H1 (cell line): ENCODE measurements at regions not wholly inside any gene's neighbourhood (a gene's known extent, or its start where the extent isn't known, plus 50 kb on each side); places are given as distances from the start of the nearest gene placed in this dataset.

Experiments
- CTCF ChIA-PET: fragments of 300-600 bp; sonication (Branson Sonifier 250); formaldehyde crosslinking; loops from one replicate; lab custom pipeline; 2021; ENCODE audit not compliant: partially characterized antibody; lab: Charles Lee
- POLR2A ChIA-PET: fragments of 300-600 bp; sonication (Branson Sonifier 250); formaldehyde crosslinking; loops from one replicate; lab custom pipeline; 2021; ENCODE audit warnings: inconsistent platforms; ENCODE audit not compliant: partially characterized antibody; lab: Charles Lee
- DNase-seq, 2 experiments: peaks; one replicate each; pipeline versions ENCODE4 v3.0.0 to v3.0.0-alpha.2; 2010 to 2022; ENCODE audit warnings: low spot score in 2 of 2, low read depth in 1 of 2, mixed read lengths in 1 of 2
- FAIRE-seq: peaks from 2 replicates; lab custom pipeline; 2011; peaks lifted over from hg19 to GRCh38; lab: Jason Lieb, UNC
- H2AFZ ChIP-seq: 2 replicates; pipeline ENCODE4 v1.8.1; 2012; ENCODE audit warnings: low read length, inconsistent platforms
- H2AK5ac ChIP-seq: 2 replicates; pipeline ENCODE4 v1.6.1; 2013; ENCODE audit warnings: low read depth, low read length
- H2BK120ac ChIP-seq: replicated peaks from 2 replicates; pipeline ENCODE3; 2013; ENCODE audit warnings: low read depth, low read length, inconsistent platforms
- H2BK12ac ChIP-seq: 2 replicates; pipeline ENCODE4 v1.6.1; 2013; ENCODE audit warnings: low read depth, low read length
- H2BK15ac ChIP-seq: 2 replicates; pipeline ENCODE4 v1.6.1; 2013; ENCODE audit warnings: low read length
- H2BK20ac ChIP-seq: 2 replicates; pipeline ENCODE4 v1.6.1; 2013; ENCODE audit warnings: low read length
- H2BK5ac ChIP-seq: 2 replicates; pipeline ENCODE4 v1.6.1; 2013; ENCODE audit warnings: low read depth, low read length
- H3K14ac ChIP-seq: 2 replicates; pipeline ENCODE4 v1.6.1; 2013; ENCODE audit warnings: inconsistent platforms; ENCODE audit not compliant: insufficient read length
- H3K18ac ChIP-seq: 2 replicates; pipeline ENCODE4 v1.6.1; 2013; ENCODE audit warnings: low read length; ENCODE audit errors: extremely low read depth
- H3K23ac ChIP-seq: 2 replicates; pipeline ENCODE4 v1.6.1; 2013; ENCODE audit warnings: inconsistent platforms; ENCODE audit not compliant: insufficient read length
- H3K23me2 ChIP-seq: 2 replicates; pipeline ENCODE4 v1.6.1; 2013; ENCODE audit warnings: low read depth, low read length
- H3K27ac ChIP-seq: 2 replicates; pipeline ENCODE4 v1.6.1; 2011; ENCODE audit warnings: low read depth, low read length, inconsistent platforms
- H3K27me3 ChIP-seq, 4 experiments: replicated peaks in 1 of 4; 1 replicate in 1 of 4; 2 replicates in 3 of 4; pipeline versions ENCODE4 v1.6.1 to v1.8.1; 2011 to 2013; ENCODE audit warnings: low read length in 3 of 4, mild to moderate bottlenecking in 3 of 4, inconsistent platforms in 2 of 4, mixed read lengths in 2 of 4, moderate library complexity in 1 of 4; ENCODE audit not compliant: control insufficient read depth in 3 of 4, insufficient read depth in 3 of 4; ENCODE audit errors: extremely low read depth in 1 of 4
- H3K36me3 ChIP-seq, 4 experiments: 2 replicates each; pipeline versions ENCODE4 v1.6.1 to v1.8.1; 2011 to 2013; ENCODE audit warnings: mild to moderate bottlenecking in 4 of 4, low read length in 3 of 4, moderate library complexity in 2 of 4, control low read depth in 1 of 4, inconsistent platforms in 1 of 4; ENCODE audit not compliant: insufficient read depth in 4 of 4, control insufficient read depth in 2 of 4
- H3K4ac ChIP-seq: replicated peaks from 2 replicates; pipeline ENCODE3; 2013; ENCODE audit warnings: low read length, low read depth, mixed read lengths, inconsistent platforms; ENCODE audit not compliant: insufficient read length
- H3K4me1 ChIP-seq, 4 experiments: replicated peaks in 1 of 4; 1 replicate in 1 of 4; 2 replicates in 3 of 4; pipeline versions ENCODE4 v1.6.1 to v1.8.1; 2011 to 2013; ENCODE audit warnings: low read length in 3 of 4, inconsistent platforms in 2 of 4, mixed read lengths in 1 of 4; ENCODE audit not compliant: insufficient read depth in 4 of 4, control insufficient read depth in 3 of 4
- H3K4me2 ChIP-seq, 2 experiments: 2 replicates each; pipeline versions ENCODE4 v1.6.1 to v1.8.1; 2011 to 2013; ENCODE audit warnings: low read depth in 2 of 2, low read length in 2 of 2, control low read depth in 1 of 2, inconsistent platforms in 1 of 2, mild to moderate bottlenecking in 1 of 2; ENCODE audit not compliant: insufficient read depth in 1 of 2
- H3K4me3 ChIP-seq, 4 experiments: fragments of 200-600, 300-600 bp in 1 of 4; sonication (generic), shearing (Covaris generic), sonication (Bioruptor Twin) in 1 of 4; 2 replicates each; pipeline versions ENCODE4 v1.5.1 to v1.8.1; 2011 to 2016; ENCODE audit warnings: low read length in 4 of 4, low read depth in 3 of 4, control low read depth in 2 of 4, inconsistent platforms in 2 of 4, mild to moderate bottlenecking in 2 of 4, mixed read lengths in 1 of 4, moderate library complexity in 1 of 4; ENCODE audit not compliant: insufficient read depth in 2 of 4; ENCODE audit errors: extremely low read depth in 1 of 4
- H3K56ac ChIP-seq: replicated peaks from 2 replicates; pipeline ENCODE3; 2013; ENCODE audit warnings: low read depth, mild to moderate bottlenecking, mixed read lengths, low read length, inconsistent platforms; ENCODE audit not compliant: insufficient read length
- H3K79me1 ChIP-seq: 2 replicates; pipeline ENCODE4 v1.6.1; 2013; ENCODE audit warnings: low read depth, low read length, control low read depth
- H3K79me2 ChIP-seq, 2 experiments: 2 replicates each; pipeline versions ENCODE4 v1.6.1 to v1.8.1; 2012 to 2013; ENCODE audit warnings: low read length in 2 of 2, mild to moderate bottlenecking in 2 of 2, inconsistent platforms in 1 of 2; ENCODE audit not compliant: insufficient read depth in 2 of 2, control insufficient read depth in 1 of 2
- H3K9ac ChIP-seq, 4 experiments: replicated peaks in 1 of 4; 1 replicate in 1 of 4; 2 replicates in 3 of 4; pipeline versions ENCODE4 v1.6.1 to v1.8.1; 2011 to 2013; ENCODE audit warnings: low read depth in 3 of 4, low read length in 3 of 4, control low read depth in 2 of 4, mild to moderate bottlenecking in 2 of 4, moderate library complexity in 2 of 4, inconsistent platforms in 1 of 4; ENCODE audit errors: extremely low read depth in 1 of 4
- H3K9me3 ChIP-seq, 2 experiments: 2 replicates each; pipeline versions ENCODE4 v1.6.1 to v1.8.1; 2012 to 2013; ENCODE audit warnings: mild to moderate bottlenecking in 2 of 2, moderate library complexity in 2 of 2, control low read depth in 1 of 2, inconsistent platforms in 1 of 2, low read depth in 1 of 2, low read length in 1 of 2, mixed read lengths in 1 of 2; ENCODE audit not compliant: insufficient read depth in 2 of 2
- H4K20me1 ChIP-seq, 2 experiments: replicated peaks in 1 of 2; 2 replicates each; pipeline versions ENCODE3 to v1.8.1; 2011 to 2013; ENCODE audit warnings: inconsistent platforms in 2 of 2, low read length in 2 of 2, mild to moderate bottlenecking in 1 of 2; ENCODE audit not compliant: insufficient read depth in 2 of 2, control insufficient read depth in 1 of 2
- H4K5ac ChIP-seq: 2 replicates; pipeline ENCODE4 v1.6.1; 2013; ENCODE audit warnings: low read length, low read depth, mixed read lengths, inconsistent platforms; ENCODE audit not compliant: insufficient read length
- H4K8ac ChIP-seq: 2 replicates; pipeline ENCODE4 v1.8.0; 2013; ENCODE audit warnings: mild to moderate bottlenecking, moderate library complexity, low read length, inconsistent platforms; ENCODE audit not compliant: insufficient read depth; ENCODE audit errors: extremely low read depth
- H4K91ac ChIP-seq: replicated peaks from 2 replicates; pipeline ENCODE3; 2013; ENCODE audit warnings: low read length, mixed read lengths, inconsistent platforms; ENCODE audit not compliant: insufficient read length
- CHD1 ChIP-seq: IDR thresholded peaks from 2 replicates; pipeline ENCODE4 v1.6.1; 2012; ENCODE audit warnings: low read depth, low read length, improper control_type of control experiment
- CTBP2 ChIP-seq: IDR thresholded peaks from 2 replicates; pipeline ENCODE4 v1.7.0; 2011; ENCODE audit warnings: borderline replicate concordance, mild to moderate bottlenecking, moderate library complexity, mixed read lengths, low read length; ENCODE audit not compliant: insufficient read depth, insufficient read length
- GABPA ChIP-seq: IDR thresholded peaks from 2 replicates; pipeline ENCODE4 v1.6.1; 2011; ENCODE audit warnings: mild to moderate bottlenecking, low read length, moderate library complexity, borderline replicate concordance; ENCODE audit not compliant: insufficient read depth
- MAFK ChIP-seq: IDR thresholded peaks from 2 replicates; pipeline ENCODE4 v1.6.1; 2012; ENCODE audit warnings: low read depth, mild to moderate bottlenecking, improper control_type of control experiment, low read length
- RAD21 ChIP-seq, 2 experiments: IDR thresholded peaks in 1 of 2; conservative IDR thresholded peaks in 1 of 2; 2 replicates each; pipeline ENCODE4 v1.6.1; 2011; ENCODE audit warnings: low read depth in 2 of 2, low read length in 2 of 2, improper control_type of control experiment in 1 of 2, inconsistent platforms in 1 of 2, mild to moderate bottlenecking in 1 of 2, moderate library complexity in 1 of 2
- SIN3A ChIP-seq, 2 experiments: IDR thresholded peaks in 1 of 2; conservative IDR thresholded peaks in 1 of 2; 2 replicates each; pipeline ENCODE4 v1.6.1; 2011 to 2012; ENCODE audit warnings: low read length in 2 of 2, improper control_type of control experiment in 1 of 2, low read depth in 1 of 2, mild to moderate bottlenecking in 1 of 2
- SP1 ChIP-seq: IDR thresholded peaks from 2 replicates; pipeline ENCODE4 v1.6.1; 2011; ENCODE audit warnings: low read depth, low read length
- SP2 ChIP-seq: IDR thresholded peaks from 2 replicates; pipeline ENCODE4 v1.6.1; 2012; ENCODE audit warnings: mild to moderate bottlenecking, low read length, inconsistent platforms
- WGBS, 2 experiments: shearing (Covaris generic) in 1 of 2; methylation state at CpG; one replicate each; pipeline versions ENCODE4 v1.1.6 to v1.1.7; 2013 to 2015; ENCODE audit warnings: low lambda C conversion rate in 2 of 2, mixed read lengths in 2 of 2, inconsistent platforms in 1 of 2, low coverage in 1 of 2, missing lambda C conversion rate in 1 of 2; ENCODE audit not compliant: insufficient replicate concordance in 2 of 2, insufficient coverage in 1 of 2, insufficient read length in 1 of 2; ENCODE audit errors: extremely low coverage in 1 of 2, missing lambda C conversion rate in 1 of 2; 5-methylcytosine and 5-hydroxymethylcytosine counted together

DNA sequence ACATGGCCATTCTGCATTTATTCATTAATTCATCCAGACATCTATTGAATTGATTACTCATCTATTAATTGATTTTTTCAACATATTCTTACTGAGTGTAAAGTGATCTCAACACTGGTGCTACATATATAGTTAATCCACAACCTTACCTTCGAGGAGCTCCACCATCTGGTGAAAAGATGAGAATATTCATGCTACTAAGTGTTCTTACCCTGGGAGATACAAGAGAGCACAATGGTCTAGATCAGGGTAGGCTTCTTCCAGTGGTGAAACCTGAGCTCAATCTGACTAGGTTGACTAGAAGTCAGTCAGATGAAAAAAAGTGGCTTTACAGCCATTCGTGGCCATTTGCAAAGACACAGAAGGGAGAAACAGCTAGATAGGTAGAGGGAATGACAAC lies 507.4 kb downstream of the ANKRD7 start:
- Histone ChIP-seq H3K56ac (no peak overlapping the region), H2BK5ac (no peak overlapping the region), H3K4ac (no peak overlapping the region), H2AK5ac (no peak overlapping the region), H4K5ac (no peak overlapping the region), H4K91ac (no peak overlapping the region), H3K79me1 (no peaks in the 10 kb centered on the region), H2BK12ac (no peak overlapping the region), H3K36me3 (no peaks in the 10 kb centered on the region), H3K14ac (no peak overlapping the region), H2AFZ (no peak overlapping the region), H2BK15ac (no peak overlapping the region), H3K79me2 (no peaks in the 10 kb centered on the region), H3K4me3 (no peak overlapping the region), H3K23ac (no peak overlapping the region), H4K8ac (no peak overlapping the region), H3K18ac (no peak overlapping the region), H3K4me1 (no peaks in the 10 kb centered on the region), H3K27ac (no peak overlapping the region), H3K4me2 (no peak overlapping the region), H3K9ac (no peak overlapping the region), H4K20me1 (no peaks in the 10 kb centered on the region), H3K27me3 (no peaks in the 10 kb centered on the region), H2BK120ac (no peak overlapping the region), H3K9me3 (no peaks in the 10 kb centered on the region), H2BK20ac (no peak overlapping the region), H3K23me2 (no peaks in the 10 kb centered on the region)
- ChIA-PET CTCF (interaction anchor here (0.8 kb wide), 1 partner anchor 19 kb away, joined by 4 read pairs; no protein-coding TSS in a partner anchor), POLR2A (no interaction called here)
- WGBS, 2 experiments, result 48% methylated on average over 2 of the region's 2 CpGs; no CpG with 5 or more reads in 1 of the 2 experiments
- FAIRE-seq (peak; percentile 70), DNase-seq (no peak)
- TF ChIP-seq SIN3A (conservative IDR thresholded peaks at IDR 0.05 in 1 of 2, IDR thresholded peaks at IDR 0.05 in 1 of 2; ENCODE audit: low read depth in 1 of 2, low read length in 2 of 2) (no peak), GABPA (no peak), MAFK (no peak), RAD21 (IDR thresholded peaks at IDR 0.05 in 1 of 2, conservative IDR thresholded peaks at IDR 0.05 in 1 of 2; ENCODE audit: low read depth in 2 of 2, low read length in 2 of 2) (no peak), CTBP2 (no peak), SP2 (no peak), SP1 (no peak), CHD1 (no peak)
